Mesenchymal stem cell (in vitro differentiated cells and primary cell): ENCODE measurements at regions not wholly inside any gene's neighbourhood (a gene's known extent, or its start where the extent isn't known, plus 50 kb on each side); places are given as distances from the start of the nearest gene placed in this dataset.
A peak's percentile ranks its signal among the peaks of the same experiment; 100 is the strongest.

Experiments used
- DNase-seq: peaks from one replicate; pipeline ENCODE4 v3.0.0-alpha.2; 2013
- H2AFZ ChIP-seq: one replicate; pipeline ENCODE4 v1.6.1; 2013; ENCODE audit warnings: low read depth, mild to moderate bottlenecking, control low read depth, inconsistent platforms, low read length, moderate library complexity
- H2AK5ac ChIP-seq: 2 replicates; pipeline ENCODE4 v1.6.1; 2013; ENCODE audit warnings: low read length, moderate library complexity, mild to moderate bottlenecking, inconsistent platforms; ENCODE audit not compliant: severe bottlenecking
- H2BK120ac ChIP-seq: one replicate; pipeline ENCODE4 v1.6.1; 2013; ENCODE audit warnings: low read depth, mild to moderate bottlenecking, inconsistent platforms, low read length, moderate library complexity
- H2BK12ac ChIP-seq, 2 experiments: one replicate each; pipeline ENCODE4 v1.6.1; 2013; ENCODE audit warnings: inconsistent platforms in 2 of 2, low read length in 2 of 2, mild to moderate bottlenecking in 2 of 2, moderate library complexity in 2 of 2, control low read depth in 1 of 2
- H2BK15ac ChIP-seq: one replicate; pipeline ENCODE4 v1.6.1; 2013; ENCODE audit warnings: mild to moderate bottlenecking, low read depth, inconsistent platforms; ENCODE audit not compliant: poor library complexity, severe bottlenecking
- H2BK5ac ChIP-seq: 2 replicates; pipeline ENCODE4 v1.6.1; 2013; ENCODE audit warnings: low read depth, mild to moderate bottlenecking, low read length, control low read depth, inconsistent platforms; ENCODE audit not compliant: poor library complexity, severe bottlenecking
- H3K14ac ChIP-seq, 2 experiments: one replicate each; pipeline ENCODE4 v1.6.1; 2013; ENCODE audit warnings: inconsistent platforms in 2 of 2, low read length in 2 of 2, control low read depth in 1 of 2, mild to moderate bottlenecking in 1 of 2, moderate library complexity in 1 of 2
- H3K18ac ChIP-seq, 2 experiments: one replicate each; pipeline ENCODE4 v1.6.1; 2013; ENCODE audit warnings: inconsistent platforms in 2 of 2, low read length in 2 of 2, control low read depth in 1 of 2, low read depth in 1 of 2, mild to moderate bottlenecking in 1 of 2
- H3K23ac ChIP-seq, 2 experiments: one replicate each; pipeline ENCODE4 v1.6.1; 2013; ENCODE audit warnings: inconsistent platforms in 2 of 2, low read length in 2 of 2, mild to moderate bottlenecking in 2 of 2, moderate library complexity in 2 of 2, control low read depth in 1 of 2
- H3K27ac ChIP-seq: 2 replicates; pipeline ENCODE4 v1.5.1; 2013; ENCODE audit warnings: mild to moderate bottlenecking, moderate library complexity, low read length, control low read depth, inconsistent platforms; ENCODE audit not compliant: poor library complexity, severe bottlenecking
- H3K27me3 ChIP-seq, 2 experiments: 2 replicates each; pipeline versions ENCODE4 v1.6.1 to v1.7.0; 2013; ENCODE audit warnings: low read length in 2 of 2, mild to moderate bottlenecking in 2 of 2, moderate library complexity in 2 of 2, control low read depth in 1 of 2, inconsistent platforms in 1 of 2; ENCODE audit not compliant: control insufficient read depth in 1 of 2, insufficient read depth in 1 of 2
- H3K36me3 ChIP-seq, 2 experiments: 2 replicates each; pipeline versions ENCODE4 v1.6.1 to v1.7.0; 2013; ENCODE audit warnings: low read length in 2 of 2, control low read depth in 1 of 2, inconsistent platforms in 1 of 2, low read depth in 1 of 2, mild to moderate bottlenecking in 1 of 2; ENCODE audit not compliant: insufficient read depth in 2 of 2, control insufficient read depth in 1 of 2
- H3K4ac ChIP-seq, 2 experiments: one replicate each; pipeline ENCODE4 v1.6.1; 2013; ENCODE audit warnings: inconsistent platforms in 2 of 2, low read length in 2 of 2, mild to moderate bottlenecking in 2 of 2, moderate library complexity in 2 of 2, control low read depth in 1 of 2, low read depth in 1 of 2
- H3K4me1 ChIP-seq: 2 replicates; pipeline ENCODE4 v1.6.1; 2013; ENCODE audit warnings: low read depth, low read length, control low read depth; ENCODE audit not compliant: control insufficient read depth, insufficient read depth
- H3K4me2 ChIP-seq: 2 replicates; pipeline ENCODE4 v1.6.1; 2013; ENCODE audit warnings: low read length, mild to moderate bottlenecking, inconsistent platforms; ENCODE audit not compliant: poor library complexity, severe bottlenecking
- H3K4me3 ChIP-seq, 2 experiments: 2 replicates each; pipeline versions ENCODE4 v1.5.1 to v1.7.0; 2013; ENCODE audit warnings: low read length in 2 of 2, mild to moderate bottlenecking in 2 of 2, control low read depth in 1 of 2, low read depth in 1 of 2; ENCODE audit not compliant: insufficient read depth in 1 of 2
- H3K79me1 ChIP-seq: replicated peaks from 2 replicates; pipeline ENCODE4 v1.6.1; 2013; ENCODE audit warnings: mild to moderate bottlenecking, control low read depth, low read length, inconsistent platforms; ENCODE audit not compliant: poor library complexity, severe bottlenecking
- H3K9ac ChIP-seq: 2 replicates; pipeline ENCODE4 v1.7.0; 2013; ENCODE audit warnings: mild to moderate bottlenecking, low read length, moderate library complexity
- H3K9me3 ChIP-seq: 2 replicates; pipeline ENCODE4 v1.7.0; 2013; ENCODE audit warnings: mild to moderate bottlenecking, low read length; ENCODE audit not compliant: control insufficient read depth
- H4K8ac ChIP-seq: one replicate; pipeline ENCODE4 v1.6.1; 2013; ENCODE audit warnings: inconsistent platforms, mild to moderate bottlenecking, low read length, moderate library complexity
- H4K91ac ChIP-seq: one replicate; pipeline ENCODE4 v1.6.1; 2013; ENCODE audit warnings: mild to moderate bottlenecking, low read length, inconsistent platforms
- WGBS: methylation state at CpG from one replicate; pipeline ENCODE4 v1.1.7; 2013; ENCODE audit warnings: mixed read lengths; 5-methylcytosine and 5-hydroxymethylcytosine counted together

- Histone ChIP-seq H3K4me2 (no peak overlapping the region), H3K9me3 (peaks cover 5% of the 10 kb centered on the region), H2BK120ac (no peak overlapping the region), H2BK12ac (no peak overlapping the region), H4K91ac (no peak overlapping the region), H3K27ac (no peak overlapping the region), H3K27me3 (peaks cover 0 to 11% of the 10 kb centered on the region in 2 experiments), H3K9ac (no peak overlapping the region), H4K8ac (no peak overlapping the region), H2BK5ac (no peak overlapping the region), H3K23ac (no peak overlapping the region), H3K14ac (no peak overlapping the region), H2AFZ (no peak overlapping the region), H3K18ac (no peak overlapping the region), H3K79me1 (no peaks in the 10 kb centered on the region), H3K4me1 (peaks cover 2% of the 10 kb centered on the region), H3K4me3 (no peak overlapping the region), H2BK15ac (no peak overlapping the region), H2AK5ac (no peak overlapping the region), H3K36me3 (no peaks in the 10 kb centered on the region), H3K4ac (no peak overlapping the region)
- WGBS, result 86% methylated on average over 4 of the region's 4 CpGs
- no peak for DNase-seq
These were observed 58.8 kb upstream of the EXOC2 start for GRCh38 chr6:751765-752164.

DNA sequence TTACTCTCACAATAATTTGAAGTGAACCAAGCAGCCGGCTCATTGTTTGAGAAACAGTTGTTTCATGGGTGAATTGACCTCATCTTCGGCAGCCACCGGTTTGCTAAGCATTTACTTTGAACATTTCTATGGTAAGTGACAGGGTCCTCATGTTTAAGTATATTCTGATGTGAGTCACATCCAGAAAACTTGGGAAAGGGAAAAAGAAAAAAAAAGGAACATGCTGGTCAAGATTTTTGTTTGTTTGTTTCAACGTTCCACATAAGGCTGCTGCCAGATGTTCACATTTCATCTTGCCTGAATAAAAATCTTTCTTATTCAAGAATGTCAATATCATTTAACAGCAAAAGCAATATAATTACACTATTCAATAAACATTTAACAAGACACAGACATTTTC lies 55.0 kb upstream of the EXOC2 start:
- no peak overlapping the region for H3K4me2 ChIP-seq
- H3K36me3 ChIP-seq, result no peaks in the 10 kb centered on the region
- H3K4me1 ChIP-seq, result no peaks in the 10 kb centered on the region
- H2BK5ac ChIP-seq, result no peak overlapping the region
- H2BK15ac ChIP-seq, result no peak overlapping the region
- H3K27ac ChIP-seq, result no peak overlapping the region
- no peak overlapping the region for H3K23ac ChIP-seq
- H4K8ac ChIP-seq, result no peak overlapping the region
- H3K27me3 ChIP-seq, result peaks cover 0 to 7% of the 10 kb centered on the region in 2 experiments
- no peak overlapping the region for H3K4me3 ChIP-seq
- H2AFZ ChIP-seq, result no peak overlapping the region
- no peak overlapping the region for H4K91ac ChIP-seq
- no peak overlapping the region for H3K9ac ChIP-seq
- no peak overlapping the region for H2AK5ac ChIP-seq
- 70% methylated on average over 4 of the region's 4 CpGs for WGBS
- peaks cover 5% of the 10 kb centered on the region for H3K9me3 ChIP-seq
- no peak overlapping the region for H2BK120ac ChIP-seq
- no peak overlapping the region for H3K14ac ChIP-seq
- H2BK12ac ChIP-seq, result no peak overlapping the region
- no peak overlapping the region for H3K4ac ChIP-seq
- no peak overlapping the region for H3K18ac ChIP-seq
- no peaks in the 10 kb centered on the region for H3K79me1 ChIP-seq
- no peak for DNase-seq

DNA sequence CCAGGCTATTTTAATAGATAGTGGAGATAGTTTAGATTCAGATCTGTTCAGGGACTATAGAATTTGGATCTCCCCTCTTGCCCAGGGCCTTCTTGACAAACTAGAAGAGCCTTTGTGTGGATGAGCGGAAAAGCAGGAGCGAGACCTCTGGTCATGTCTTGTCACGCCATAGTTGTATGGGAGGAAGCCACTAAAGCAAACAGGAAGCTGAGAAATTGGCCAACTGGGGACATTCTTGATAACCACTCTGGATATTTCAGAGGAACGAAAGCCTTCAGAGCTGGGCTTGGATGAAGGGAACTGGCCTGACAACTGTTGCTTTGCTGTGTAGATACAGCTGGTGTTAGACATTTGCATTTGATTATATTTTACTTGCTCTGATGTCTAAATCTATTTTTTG lies 54.1 kb upstream of the EXOC2 start:
- no peaks in the 10 kb centered on the region for H3K79me1 ChIP-seq
- no peaks in the 10 kb centered on the region for H3K36me3 ChIP-seq
- no peak overlapping the region for H3K27ac ChIP-seq
- H2BK12ac ChIP-seq, result no peak overlapping the region
- no peak overlapping the region for H2BK120ac ChIP-seq
- DNase-seq, result peak; percentile 39
- H3K23ac ChIP-seq, result no peak overlapping the region
- no peak overlapping the region for H3K4me3 ChIP-seq
- no peak overlapping the region for H2AFZ ChIP-seq
- no peak overlapping the region for H4K8ac ChIP-seq
- no peak overlapping the region for H2BK5ac ChIP-seq
- no peak overlapping the region for H3K4me2 ChIP-seq
- no peaks in the 10 kb centered on the region for H3K4me1 ChIP-seq
- H2AK5ac ChIP-seq, result no peak overlapping the region
- H3K18ac ChIP-seq, result no peak overlapping the region
- no peak overlapping the region for H2BK15ac ChIP-seq
- WGBS, result 77% methylated on average over 3 of the region's 4 CpGs
- H3K27me3 ChIP-seq, result peaks cover 0 to 7% of the 10 kb centered on the region in 2 experiments
- no peak overlapping the region for H3K4ac ChIP-seq
- H3K14ac ChIP-seq, result no peak overlapping the region
- no peak overlapping the region for H4K91ac ChIP-seq
- peaks cover 5% of the 10 kb centered on the region for H3K9me3 ChIP-seq
- H3K9ac ChIP-seq, result no peak overlapping the region

GRCh38 chr6:744666-745353 lies 51.9 kb upstream of the EXOC2 start:
- no peak overlapping the region for H2AFZ ChIP-seq
- H3K27ac ChIP-seq, result no peak overlapping the region
- H2BK120ac ChIP-seq, result no peak overlapping the region
- no peaks in the 10 kb centered on the region for H3K4me1 ChIP-seq
- H3K18ac ChIP-seq, result no peak overlapping the region
- no peak overlapping the region for H2BK12ac ChIP-seq
- 82% methylated on average over 3 of the region's 7 CpGs for WGBS
- H3K23ac ChIP-seq, result no peak overlapping the region
- H3K4ac ChIP-seq, result no peak overlapping the region
- H3K9ac ChIP-seq, result no peak overlapping the region
- H2AK5ac ChIP-seq, result no peak overlapping the region
- peaks cover 0 to 7% of the 10 kb centered on the region in 2 experiments for H3K27me3 ChIP-seq
- H3K36me3 ChIP-seq, result no peaks in the 10 kb centered on the region
- H4K91ac ChIP-seq, result no peak overlapping the region
- no peak overlapping the region for H2BK5ac ChIP-seq
- no peak for DNase-seq
- H3K4me2 ChIP-seq, result no peak overlapping the region
- H3K4me3 ChIP-seq, result no peak overlapping the region
- no peak overlapping the region for H3K14ac ChIP-seq
- H4K8ac ChIP-seq, result no peak overlapping the region
- H3K9me3 ChIP-seq, result peaks cover 5% of the 10 kb centered on the region
- no peaks in the 10 kb centered on the region for H3K79me1 ChIP-seq
- H2BK15ac ChIP-seq, result no peak overlapping the region
